Stimulated activated CD8-positive, alpha-beta memory T cell treated with anti-CD3 and anti-CD28 coated beads, Interleukin-2, amount 100 ng/mL, for 1 hour (primary cell): ENCODE measurements at regions not wholly inside any gene's neighbourhood (a gene's known extent, or its start where the extent isn't known, plus 50 kb on each side); places are given as distances from the start of the nearest gene placed in this dataset.

Experiments
- DNase-seq, 2 donors: peaks; one replicate each; pipeline ENCODE4 v3.0.0-alpha.2; 2020; ENCODE audit warnings: low read depth in 2 of 2

- no peak for DNase-seq
These were observed 352.2 kb downstream of the IDS start for GRCh38 chrX:149152941-149153340.

- no peak for DNase-seq
These were observed 353.0 kb downstream of the IDS start for GRCh38 chrX:149151805-149152757.

- no peak for DNase-seq
These were observed 359.2 kb downstream of the IDS start for GRCh38 chrX:149145845-149146285.

- DNase-seq, result no peak
These were observed 373.3 kb downstream of the IDS start for GRCh38 chrX:149131774-149132173.

GRCh38 chrX:149129767-149130166 is 375.3 kb downstream of the IDS start:
- DNase-seq, result no peak

GRCh38 chrX:149124526-149125108 is 380.5 kb downstream of the IDS start:
- no peak for DNase-seq

- DNase-seq, result no peak
These were observed 383.7 kb downstream of the IDS start for GRCh38 chrX:149121206-149121920.

- DNase-seq, result no peak
These were observed 384.6 kb downstream of the IDS start for GRCh38 chrX:149120459-149120858.

- no peak for DNase-seq
These were observed 390.2 kb downstream of the IDS start for GRCh38 chrX:149114874-149115273.

- DNase-seq, result no peak
These were observed 391.1 kb downstream of the IDS start for GRCh38 chrX:149114001-149114400.

GRCh38 chrX:149097786-149098185 is 407.3 kb downstream of the IDS start:
- no peak for DNase-seq

GRCh38 chrX:149092179-149092578 is 412.9 kb downstream of the IDS start:
- DNase-seq, result no peak

GRCh38 chrX:149079805-149080406 is 425.2 kb downstream of the IDS start:
- no peak for DNase-seq

GRCh38 chrX:149074398-149074797 is 430.7 kb downstream of the IDS start:
- DNase-seq, result no peak

- DNase-seq, result no peak
These were observed 431.6 kb downstream of the IDS start for GRCh38 chrX:149073479-149073878.

GRCh38 chrX:149069899-149070298 is 435.2 kb downstream of the IDS start:
- DNase-seq, result no peak

GRCh38 chrX:149060921-149061320 is 444.2 kb downstream of the IDS start:
- no peak for DNase-seq
